GM23338 (cell line): ENCODE measurements at regions not wholly inside any gene's neighbourhood (a gene's known extent, or its start where the extent isn't known, plus 50 kb on each side); places are given as distances from the start of the nearest gene placed in this dataset.

Experiments used
- ATAC-seq: fragments of 200-7000 bp; cut with Tn5 transposase; 3 replicates; pipeline ENCODE4 v1.9.1; 2020
- DNase-seq: peaks from one replicate; pipeline ENCODE4 v3.0.0-alpha.2; 2015; ENCODE audit warnings: low spot score
- H2AFZ ChIP-seq: fragments of 200-600 bp; sonication (generic); 2 replicates; pipeline ENCODE4 v1.8.0; 2016; ENCODE audit warnings: antibody characterized with exemption, mild to moderate bottlenecking, moderate library complexity
- H3F3A ChIP-seq: fragments of 200-600 bp; sonication (generic); replicated peaks from 2 replicates; pipeline ENCODE4 v1.8.0; 2017; ENCODE audit warnings: antibody characterized with exemption, mixed run types, low read depth
- H3K27ac ChIP-seq: fragments of 200-600 bp; sonication (generic); 2 replicates; pipeline ENCODE4 v1.6.1; 2016; ENCODE audit warnings: low read depth
- H3K27me3 ChIP-seq: fragments of 200-600 bp; sonication (generic); 2 replicates; pipeline ENCODE4 v1.8.0; 2016; ENCODE audit warnings: mild to moderate bottlenecking, mixed run types, moderate library complexity; ENCODE audit not compliant: insufficient read depth
- H3K36me3 ChIP-seq: fragments of 200-600 bp; sonication (generic); 2 replicates; pipeline ENCODE4 v1.8.0; 2016; ENCODE audit warnings: mild to moderate bottlenecking; ENCODE audit not compliant: insufficient read depth
- H3K4me1 ChIP-seq: fragments of 200-600 bp; sonication (generic); 2 replicates; pipeline ENCODE4 v1.8.0; 2016; ENCODE audit warnings: mild to moderate bottlenecking, moderate library complexity; ENCODE audit not compliant: insufficient read depth
- H3K4me2 ChIP-seq: fragments of 200-600 bp; sonication (generic); 2 replicates; pipeline ENCODE4 v1.7.1; 2017; ENCODE audit warnings: mixed run types
- H3K4me3 ChIP-seq: fragments of 200-600 bp; sonication (generic); 2 replicates; pipeline ENCODE4 v1.6.1; 2016; ENCODE audit warnings: mixed run types
- H3K79me2 ChIP-seq: fragments of 200-600 bp; sonication (generic); replicated peaks from 2 replicates; pipeline ENCODE4 v1.8.0; 2017; ENCODE audit warnings: mild to moderate bottlenecking; ENCODE audit not compliant: insufficient read depth
- H3K9me2 ChIP-seq: fragments of 200-600 bp; sonication (generic); 2 replicates; pipeline ENCODE4 v1.8.0; 2017; ENCODE audit not compliant: insufficient read depth
- H4K20me1 ChIP-seq: fragments of 200-600 bp; sonication (generic); replicated peaks from 2 replicates; pipeline ENCODE4 v1.8.0; 2017; ENCODE audit warnings: mild to moderate bottlenecking; ENCODE audit not compliant: insufficient read depth
- H3K27ac Mint-ChIP-seq: 2 replicates; pipeline ENCODE4 v1.8.0; 2020; ENCODE audit warnings: inconsistent platforms, mild to moderate bottlenecking, moderate library complexity, mixed read lengths
- H3K27me3 Mint-ChIP-seq: 3 replicates; pipeline ENCODE4 v1.8.0; 2022; ENCODE audit warnings: low read depth, mild to moderate bottlenecking, moderate library complexity, mixed read lengths, inconsistent platforms; ENCODE audit not compliant: insufficient read depth, poor library complexity
- H3K36me3 Mint-ChIP-seq: 3 replicates; pipeline ENCODE4 v1.8.0; 2021; ENCODE audit warnings: low read depth, mild to moderate bottlenecking, inconsistent platforms, moderate library complexity, mixed read lengths
- H3K4me1 Mint-ChIP-seq: 3 replicates; pipeline ENCODE4 v1.8.0; 2020; ENCODE audit warnings: mild to moderate bottlenecking, inconsistent platforms, mixed read lengths
- H3K4me3 Mint-ChIP-seq: 3 replicates; pipeline ENCODE4 v1.8.0; 2021; ENCODE audit warnings: moderate library complexity, mild to moderate bottlenecking, inconsistent platforms, mixed read lengths
- H3K9me3 Mint-ChIP-seq: 3 replicates; pipeline ENCODE4 v1.8.0; 2020; ENCODE audit warnings: moderate library complexity, mild to moderate bottlenecking, inconsistent platforms, mixed read lengths
- CREB1 ChIP-seq: fragments of 250-450 bp; sonication (Bioruptor Pico); IDR thresholded peaks from 2 replicates; pipeline ENCODE4 v1.5.0; 2020; ENCODE audit warnings: low read depth, mild to moderate bottlenecking, moderate library complexity
- JUNB ChIP-seq: IDR thresholded peaks from one replicate; pipeline ENCODE4 v1.6.1; 2016; ENCODE audit warnings: antibody characterized with exemption; ENCODE audit not compliant: unreplicated experiment
- NANOG ChIP-seq: IDR thresholded peaks from 2 replicates; pipeline ENCODE4 v1.6.1; 2016; ENCODE audit warnings: antibody characterized with exemption, borderline replicate concordance
- POLR2AphosphoS5 ChIP-seq: IDR thresholded peaks from 2 replicates; pipeline ENCODE4 v1.6.1; 2016; ENCODE audit warnings: antibody characterized with exemption, low read depth
- ZNF114 ChIP-seq: fragments of 250-450 bp; sonication (Bioruptor Pico); IDR thresholded peaks from 2 replicates; pipeline ENCODE4 v1.5.0; 2020; ENCODE audit warnings: mild to moderate bottlenecking, moderate library complexity
- ZNF331 ChIP-seq: fragments of 250-450 bp; sonication (Bioruptor Pico); IDR thresholded peaks from 2 replicates; pipeline ENCODE4 v1.5.0; 2020; ENCODE audit warnings: low read depth, mild to moderate bottlenecking, moderate library complexity
- TF ChIP-seq, protein P1 (sequence below): fragments of 250-450 bp; sonication (Bioruptor Pico); IDR thresholded peaks from 2 replicates; pipeline ENCODE4 v1.5.0; 2020; ENCODE audit warnings: mild to moderate bottlenecking, moderate library complexity
- TF ChIP-seq, protein P2 (sequence below), 2 experiments: fragments of 200-600 bp in 1 of 2; sonication (generic) in 1 of 2; conservative IDR thresholded peaks; 2 replicates each; pipeline versions ENCODE4 v1.5.1 to v1.6.1; 2016 to 2017; ENCODE audit warnings: antibody characterized with exemption in 2 of 2, low read depth in 2 of 2, mild to moderate bottlenecking in 2 of 2, moderate library complexity in 1 of 2

DNA sequence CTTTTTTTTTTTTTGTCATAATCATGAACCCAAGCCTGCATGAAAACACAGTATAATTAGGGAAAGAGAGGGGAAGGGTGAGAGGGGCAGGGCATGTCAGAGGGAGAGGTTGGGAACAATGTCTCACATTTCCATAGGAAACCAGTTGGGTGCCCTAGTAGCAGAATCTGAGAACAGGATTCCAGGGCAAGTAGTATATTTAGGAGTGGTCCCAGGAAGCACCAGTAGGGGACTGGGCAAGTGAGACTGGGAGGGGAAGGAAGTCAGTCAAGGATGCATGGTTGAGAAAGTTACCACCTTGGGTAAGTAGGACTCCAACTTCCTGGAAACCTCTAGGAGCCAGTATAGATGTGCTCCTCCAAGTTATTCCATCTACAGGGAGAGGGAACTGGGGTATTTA lies 88.6 kb upstream of the MAFB start (continued):
- TF ChIP-seq, protein P1, sequence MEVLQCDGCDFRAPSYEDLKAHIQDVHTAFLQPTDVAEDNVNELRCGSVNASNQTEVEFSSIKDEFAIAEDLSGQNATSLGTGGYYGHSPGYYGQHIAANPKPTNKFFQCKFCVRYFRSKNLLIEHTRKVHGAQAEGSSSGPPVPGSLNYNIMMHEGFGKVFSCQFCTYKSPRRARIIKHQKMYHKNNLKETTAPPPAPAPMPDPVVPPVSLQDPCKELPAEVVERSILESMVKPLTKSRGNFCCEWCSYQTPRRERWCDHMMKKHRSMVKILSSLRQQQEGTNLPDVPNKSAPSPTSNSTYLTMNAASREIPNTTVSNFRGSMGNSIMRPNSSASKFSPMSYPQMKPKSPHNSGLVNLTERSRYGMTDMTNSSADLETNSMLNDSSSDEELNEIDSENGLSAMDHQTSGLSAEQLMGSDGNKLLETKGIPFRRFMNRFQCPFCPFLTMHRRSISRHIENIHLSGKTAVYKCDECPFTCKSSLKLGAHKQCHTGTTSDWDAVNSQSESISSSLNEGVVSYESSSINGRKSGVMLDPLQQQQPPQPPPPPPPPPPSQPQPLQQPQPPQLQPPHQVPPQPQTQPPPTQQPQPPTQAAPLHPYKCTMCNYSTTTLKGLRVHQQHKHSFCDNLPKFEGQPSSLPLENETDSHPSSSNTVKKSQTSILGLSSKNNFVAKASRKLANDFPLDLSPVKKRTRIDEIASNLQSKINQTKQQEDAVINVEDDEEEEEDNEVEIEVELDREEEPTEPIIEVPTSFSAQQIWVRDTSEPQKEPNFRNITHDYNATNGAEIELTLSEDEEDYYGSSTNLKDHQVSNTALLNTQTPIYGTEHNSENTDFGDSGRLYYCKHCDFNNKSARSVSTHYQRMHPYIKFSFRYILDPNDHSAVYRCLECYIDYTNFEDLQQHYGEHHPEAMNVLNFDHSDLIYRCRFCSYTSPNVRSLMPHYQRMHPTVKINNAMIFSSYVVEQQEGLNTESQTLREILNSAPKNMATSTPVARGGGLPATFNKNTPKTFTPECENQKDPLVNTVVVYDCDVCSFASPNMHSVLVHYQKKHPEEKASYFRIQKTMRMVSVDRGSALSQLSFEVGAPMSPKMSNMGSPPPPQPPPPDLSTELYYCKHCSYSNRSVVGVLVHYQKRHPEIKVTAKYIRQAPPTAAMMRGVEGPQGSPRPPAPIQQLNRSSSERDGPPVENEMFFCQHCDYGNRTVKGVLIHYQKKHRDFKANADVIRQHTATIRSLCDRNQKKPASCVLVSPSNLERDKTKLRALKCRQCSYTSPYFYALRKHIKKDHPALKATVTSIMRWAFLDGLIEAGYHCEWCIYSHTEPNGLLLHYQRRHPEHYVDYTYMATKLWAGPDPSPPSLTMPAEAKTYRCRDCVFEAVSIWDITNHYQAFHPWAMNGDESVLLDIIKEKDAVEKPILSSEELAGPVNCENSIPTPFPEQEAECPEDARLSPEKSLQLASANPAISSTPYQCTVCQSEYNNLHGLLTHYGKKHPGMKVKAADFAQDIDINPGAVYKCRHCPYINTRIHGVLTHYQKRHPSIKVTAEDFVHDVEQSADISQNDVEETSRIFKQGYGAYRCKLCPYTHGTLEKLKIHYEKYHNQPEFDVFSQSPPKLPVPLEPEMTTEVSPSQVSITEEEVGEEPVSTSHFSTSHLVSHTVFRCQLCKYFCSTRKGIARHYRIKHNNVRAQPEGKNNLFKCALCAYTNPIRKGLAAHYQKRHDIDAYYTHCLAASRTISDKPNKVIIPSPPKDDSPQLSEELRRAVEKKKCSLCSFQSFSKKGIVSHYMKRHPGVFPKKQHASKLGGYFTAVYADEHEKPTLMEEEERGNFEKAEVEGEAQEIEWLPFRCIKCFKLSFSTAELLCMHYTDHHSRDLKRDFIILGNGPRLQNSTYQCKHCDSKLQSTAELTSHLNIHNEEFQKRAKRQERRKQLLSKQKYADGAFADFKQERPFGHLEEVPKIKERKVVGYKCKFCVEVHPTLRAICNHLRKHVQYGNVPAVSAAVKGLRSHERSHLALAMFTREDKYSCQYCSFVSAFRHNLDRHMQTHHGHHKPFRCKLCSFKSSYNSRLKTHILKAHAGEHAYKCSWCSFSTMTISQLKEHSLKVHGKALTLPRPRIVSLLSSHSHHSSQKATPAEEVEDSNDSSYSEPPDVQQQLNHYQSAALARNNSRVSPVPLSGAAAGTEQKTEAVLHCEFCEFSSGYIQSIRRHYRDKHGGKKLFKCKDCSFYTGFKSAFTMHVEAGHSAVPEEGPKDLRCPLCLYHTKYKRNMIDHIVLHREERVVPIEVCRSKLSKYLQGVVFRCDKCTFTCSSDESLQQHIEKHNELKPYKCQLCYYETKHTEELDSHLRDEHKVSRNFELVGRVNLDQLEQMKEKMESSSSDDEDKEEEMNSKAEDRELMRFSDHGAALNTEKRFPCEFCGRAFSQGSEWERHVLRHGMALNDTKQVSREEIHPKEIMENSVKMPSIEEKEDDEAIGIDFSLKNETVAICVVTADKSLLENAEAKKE (CRISPR knock-in tag) = no peak
- TF ChIP-seq ZNF114 (CRISPR knock-in tag) = no peak
- TF ChIP-seq ZNF331 (CRISPR knock-in tag) = no peak
- no peak for TF ChIP-seq JUNB
- no peak for TF ChIP-seq POLR2AphosphoS5

DNA sequence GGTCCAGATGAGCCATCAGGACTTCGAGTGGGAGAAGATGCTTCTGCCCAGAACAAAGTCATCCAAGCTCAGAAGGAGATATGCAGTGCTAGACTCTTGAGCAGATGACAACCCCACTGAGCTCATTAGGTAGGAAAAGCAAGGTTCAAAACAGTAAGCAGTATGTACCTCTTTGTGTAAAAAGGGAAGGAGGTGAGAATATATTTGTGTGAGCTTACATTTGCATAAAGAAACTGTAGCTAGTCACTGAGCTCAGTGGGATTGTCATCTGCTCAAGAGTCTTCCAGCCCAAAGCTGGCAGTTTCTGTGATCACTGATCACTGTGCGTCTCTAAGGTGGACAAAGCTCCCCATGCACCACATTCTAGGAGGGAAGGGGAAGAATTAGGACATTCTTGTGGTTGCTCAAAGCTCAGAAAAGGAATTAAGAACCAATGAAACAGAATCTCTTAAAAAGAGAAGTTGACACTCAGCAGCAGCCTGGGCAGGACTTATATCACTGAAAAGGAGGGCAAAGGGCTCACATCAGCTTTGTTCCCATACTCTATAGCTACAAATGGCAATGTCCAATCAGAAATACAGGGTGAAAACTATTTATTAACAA lies 90.0 kb upstream of the MAFB start:
- Mint-ChIP-seq H3K4me3 (no peak overlapping the region), H3K36me3 (no peaks in the 10 kb centered on the region), H3K27ac (no peak overlapping the region), H3K27me3 (no peaks in the 10 kb centered on the region), H3K4me1 (peaks cover 6% of the 10 kb centered on the region; the same call in 2 of the 3 replicates), H3K9me3 (no peaks in the 10 kb centered on the region)
- Histone ChIP-seq H3K4me2 (no peak overlapping the region), H3K36me3 (no peaks in the 10 kb centered on the region), H3K27me3 (no peaks in the 10 kb centered on the region), H3F3A (no peaks in the 10 kb centered on the region), H3K4me3 (no peak overlapping the region), H2AFZ (no peak overlapping the region), H3K79me2 (no peaks in the 10 kb centered on the region), H3K4me1 (no peaks in the 10 kb centered on the region; the same call in 1 of the 2 replicates), H3K27ac (no peak overlapping the region), H3K9me2 (no peaks in the 10 kb centered on the region), H4K20me1 (no peaks in the 10 kb centered on the region; the same call in 1 of the 2 replicates)
- DNase-seq (no peak), ATAC-seq (no peak)
- TF ChIP-seq, protein P1 (CRISPR knock-in tag) = no peak
- no peak for TF ChIP-seq NANOG
- no peak for TF ChIP-seq ZNF331 (CRISPR knock-in tag)
- TF ChIP-seq, protein P2, sequence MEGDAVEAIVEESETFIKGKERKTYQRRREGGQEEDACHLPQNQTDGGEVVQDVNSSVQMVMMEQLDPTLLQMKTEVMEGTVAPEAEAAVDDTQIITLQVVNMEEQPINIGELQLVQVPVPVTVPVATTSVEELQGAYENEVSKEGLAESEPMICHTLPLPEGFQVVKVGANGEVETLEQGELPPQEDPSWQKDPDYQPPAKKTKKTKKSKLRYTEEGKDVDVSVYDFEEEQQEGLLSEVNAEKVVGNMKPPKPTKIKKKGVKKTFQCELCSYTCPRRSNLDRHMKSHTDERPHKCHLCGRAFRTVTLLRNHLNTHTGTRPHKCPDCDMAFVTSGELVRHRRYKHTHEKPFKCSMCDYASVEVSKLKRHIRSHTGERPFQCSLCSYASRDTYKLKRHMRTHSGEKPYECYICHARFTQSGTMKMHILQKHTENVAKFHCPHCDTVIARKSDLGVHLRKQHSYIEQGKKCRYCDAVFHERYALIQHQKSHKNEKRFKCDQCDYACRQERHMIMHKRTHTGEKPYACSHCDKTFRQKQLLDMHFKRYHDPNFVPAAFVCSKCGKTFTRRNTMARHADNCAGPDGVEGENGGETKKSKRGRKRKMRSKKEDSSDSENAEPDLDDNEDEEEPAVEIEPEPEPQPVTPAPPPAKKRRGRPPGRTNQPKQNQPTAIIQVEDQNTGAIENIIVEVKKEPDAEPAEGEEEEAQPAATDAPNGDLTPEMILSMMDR (conservative IDR thresholded peaks at IDR 0.05; ENCODE audit: low read depth in 2 of 2) = no peak
- TF ChIP-seq CREB1 (CRISPR knock-in tag) = no peak
